Erythroblast (primary cell): ENCODE measurements at regions not wholly inside any gene's neighbourhood (a gene's known extent, or its start where the extent isn't known, plus 50 kb on each side); places are given as distances from the start of the nearest gene placed in this dataset.
"Not testable (repeated sequence)": the region's sequence is repeated elsewhere in the genome, so short reads cannot be mapped to it uniquely, and the experiment has no call there.

Experiments used
- DNase-seq, 2 experiments: peaks; one replicate each; lab custom pipeline; 2025; lab: John Stamatoyannopoulos, UW
- GATA1 ChIP-seq: IDR thresholded peaks from 2 replicates; pipeline ENCODE4 v1.6.1; 2011; ENCODE audit warnings: low read depth, mild to moderate bottlenecking, control low read depth, low read length, moderate library complexity
- POLR2A ChIP-seq: IDR thresholded peaks from 2 replicates; pipeline ENCODE4 v1.6.1; 2011; ENCODE audit warnings: mild to moderate bottlenecking, low read length

GRCh38 chr10:93220296-93221170 is 146.8 kb downstream of the CYP26A1 start:
- DNase-seq = no peak
- TF ChIP-seq GATA1 = no peak
- TF ChIP-seq POLR2A = no peak

DNA sequence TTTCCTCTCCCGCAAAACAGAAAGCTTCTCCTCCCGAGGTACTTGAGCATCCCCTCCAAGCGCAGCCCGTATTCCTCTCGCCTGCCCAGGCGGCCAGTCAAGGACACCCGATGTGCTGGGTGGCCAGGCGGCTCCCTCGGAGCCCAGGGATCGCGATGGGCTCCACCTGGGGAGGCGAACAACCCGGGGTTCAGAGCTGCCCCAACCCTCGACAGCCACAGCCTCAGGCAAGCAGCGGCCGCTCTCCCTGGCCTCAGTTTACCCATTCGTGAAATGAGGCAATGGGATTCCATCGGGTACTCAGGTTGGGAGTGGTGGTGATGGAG is 147.4 kb downstream of the CYP26A1 start:
- DNase-seq = no peak
- no peak for TF ChIP-seq GATA1
- no peak for TF ChIP-seq POLR2A

- DNase-seq = no peak
- TF ChIP-seq GATA1 (no peak), POLR2A (no peak)
Observed at GRCh38 chr10:93221521-93221920, 147.8 kb downstream of the CYP26A1 start.

GRCh38 chr10:93222211-93222754 is 148.6 kb downstream of the CYP26A1 start:
- TF ChIP-seq GATA1 (no peak), POLR2A (no peak)
- DNase-seq = no peak

DNA sequence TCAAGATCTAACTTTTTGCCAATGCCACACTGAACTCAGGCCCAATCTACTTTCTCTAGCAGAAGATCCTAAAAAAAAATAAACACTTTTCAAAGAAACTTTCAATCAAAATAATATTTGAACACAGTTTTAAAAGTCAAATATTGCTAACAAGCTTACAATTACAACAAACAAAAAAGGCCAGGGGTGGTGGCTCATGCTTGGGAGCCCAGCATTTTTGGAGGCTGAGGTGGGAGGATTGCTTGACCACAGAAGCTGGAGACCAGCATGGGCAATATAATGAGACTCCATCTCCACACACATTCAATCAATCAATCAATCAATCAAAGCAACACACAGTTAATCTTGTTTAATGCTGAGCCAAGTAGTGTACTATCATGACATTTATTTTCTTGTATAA is 149.2 kb downstream of the CYP26A1 start:
- TF ChIP-seq POLR2A (no peak), GATA1 (no peak)

GRCh38 chr10:93223336-93223735 is 149.6 kb downstream of the CYP26A1 start:
- no peak for TF ChIP-seq GATA1
- TF ChIP-seq POLR2A = no peak
- no peak for DNase-seq

More for the DNA sequence above, 149.2 kb downstream of the CYP26A1 start:
- DNase-seq = no peak

- DNase-seq = no peak
Observed at GRCh38 chr10:93224005-93224779, 150.5 kb downstream of the CYP26A1 start.

GRCh38 chr10:93225938-93226337 is 152.2 kb downstream of the CYP26A1 start:
- DNase-seq = no peak

More at GRCh38 chr10:93224005-93224779, 150.5 kb downstream of the CYP26A1 start:
- TF ChIP-seq GATA1 = no peak
- TF ChIP-seq POLR2A = no peak

GRCh38 chr10:93226619-93227018 is 152.9 kb downstream of the CYP26A1 start:
- TF ChIP-seq GATA1 (no peak), POLR2A (no peak)
- DNase-seq = no peak

More at GRCh38 chr10:93225938-93226337, 152.2 kb downstream of the CYP26A1 start:
- no peak for TF ChIP-seq GATA1
- TF ChIP-seq POLR2A = no peak

GRCh38 chr10:93230596-93230995 is 156.9 kb downstream of the CYP26A1 start:
- DNase-seq = not testable (repeated sequence)

GRCh38 chr10:93232159-93232558 is 158.5 kb downstream of the CYP26A1 start:
- not testable (repeated sequence) for DNase-seq

DNA sequence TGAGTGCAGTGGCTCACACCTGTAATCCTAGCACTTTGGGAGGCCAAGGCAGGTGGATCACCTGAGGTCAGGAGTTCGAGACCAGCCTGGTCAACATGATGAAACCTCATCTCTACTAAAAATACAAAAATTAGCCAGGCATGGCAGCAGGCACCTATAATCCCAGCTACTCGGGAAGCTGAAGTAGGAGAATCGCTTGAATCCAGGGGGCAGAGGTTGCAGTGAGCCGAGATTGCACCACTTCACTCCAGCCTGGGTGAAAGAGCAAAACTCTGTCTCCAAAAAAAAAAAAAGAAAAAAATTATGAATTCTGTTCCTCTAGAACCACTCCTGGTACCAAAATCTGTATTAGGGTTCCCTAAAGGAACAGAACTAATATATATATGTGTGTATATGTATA is 161.2 kb downstream of the CYP26A1 start:
- DNase-seq = not testable (repeated sequence)

- DNase-seq = no peak
- TF ChIP-seq POLR2A = no peak
- no peak for TF ChIP-seq GATA1
Observed at GRCh38 chr10:93235686-93236085, 162.0 kb downstream of the CYP26A1 start.

DNA sequence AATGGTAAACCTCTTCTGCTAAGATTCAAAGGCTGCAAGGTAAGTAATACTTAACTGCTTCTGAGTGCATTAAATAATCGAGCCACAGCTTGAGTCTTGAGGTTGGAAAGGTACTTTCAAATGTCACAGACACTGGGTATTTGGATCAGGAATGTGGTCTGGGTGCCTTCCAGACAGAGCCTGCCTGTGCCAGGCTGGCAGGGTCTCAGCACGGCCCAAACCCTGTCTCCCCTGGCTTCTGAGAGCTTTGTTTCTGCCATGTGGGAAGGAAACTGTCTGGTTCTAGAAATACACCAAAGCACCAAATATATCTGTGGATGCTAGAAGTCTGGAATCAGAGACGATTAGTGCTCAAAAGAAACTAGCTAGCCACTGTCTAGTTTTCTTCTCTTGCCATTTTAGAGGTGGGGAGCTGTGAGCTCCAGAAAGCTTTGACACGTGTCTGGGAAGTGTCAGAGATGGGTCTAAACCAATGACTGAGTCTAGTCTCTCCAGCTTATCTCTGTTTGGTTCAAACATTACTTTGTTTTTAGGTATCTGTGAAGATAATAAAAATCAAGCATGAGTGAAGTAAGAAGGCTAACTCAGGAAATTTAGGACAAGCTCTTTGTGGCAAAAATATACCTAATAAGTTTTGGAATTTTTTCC is 162.8 kb downstream of the CYP26A1 start:
- no peak for TF ChIP-seq POLR2A
- no peak for TF ChIP-seq GATA1
- DNase-seq = no peak
